ENCODE measurements at regions not wholly inside any gene's neighbourhood (a gene's known extent, or its start where the extent isn't known, plus 50 kb on each side); places are given as distances from the start of the nearest gene placed in this dataset.

- no peak for TF ChIP-seq CTCF (conservative IDR thresholded peaks at IDR 0.05)
- no peak for TF ChIP-seq EZH2 (IDR thresholded peaks at IDR 0.05; ENCODE audit: low read depth)
Measured at GRCh38 chr17:83182620-83183101, 103.3 kb downstream of the METRNL start.

All from PC-9 (cell line).